Progenitor cell of endocrine pancreas (in vitro differentiated cells): ENCODE measurements at regions not wholly inside any gene's neighbourhood (a gene's known extent, or its start where the extent isn't known, plus 50 kb on each side); places are given as distances from the start of the nearest gene placed in this dataset.

Source experiments
- DNase-seq: peaks from one replicate; pipeline ENCODE4 v3.0.0; 2021; ENCODE audit warnings: low spot score; ENCODE audit not compliant: unreplicated experiment
- H3K27ac Mint-ChIP-seq: 2 replicates; pipeline ENCODE4 v1.8.0; 2021; ENCODE audit warnings: mild to moderate bottlenecking, moderate library complexity, mixed read lengths
- H3K27me3 Mint-ChIP-seq: 2 replicates; pipeline ENCODE4 v1.8.0; 2021; ENCODE audit warnings: mixed read lengths
- H3K36me3 Mint-ChIP-seq: 2 replicates; pipeline ENCODE4 v1.8.0; 2022; ENCODE audit warnings: mixed read lengths; ENCODE audit not compliant: insufficient read depth
- H3K4me1 Mint-ChIP-seq: 2 replicates; pipeline ENCODE4 v1.8.0; 2021; ENCODE audit warnings: low read depth, mixed read lengths
- H3K4me3 Mint-ChIP-seq: 2 replicates; pipeline ENCODE4 v1.8.0; 2021; ENCODE audit warnings: low read depth, mild to moderate bottlenecking, moderate library complexity, mixed read lengths
- H3K9me3 Mint-ChIP-seq: 2 replicates; pipeline ENCODE4 v1.8.0; 2021; ENCODE audit warnings: low read depth, mixed read lengths
- TF ChIP-seq, protein P1 (sequence below): fragments of 200-600 bp; sonication (generic); IDR thresholded peaks from one replicate; pipeline ENCODE4 v1.5.0; 2021; ENCODE audit warnings: antibody characterized with exemption, mild to moderate bottlenecking; ENCODE audit not compliant: unreplicated experiment

DNA sequence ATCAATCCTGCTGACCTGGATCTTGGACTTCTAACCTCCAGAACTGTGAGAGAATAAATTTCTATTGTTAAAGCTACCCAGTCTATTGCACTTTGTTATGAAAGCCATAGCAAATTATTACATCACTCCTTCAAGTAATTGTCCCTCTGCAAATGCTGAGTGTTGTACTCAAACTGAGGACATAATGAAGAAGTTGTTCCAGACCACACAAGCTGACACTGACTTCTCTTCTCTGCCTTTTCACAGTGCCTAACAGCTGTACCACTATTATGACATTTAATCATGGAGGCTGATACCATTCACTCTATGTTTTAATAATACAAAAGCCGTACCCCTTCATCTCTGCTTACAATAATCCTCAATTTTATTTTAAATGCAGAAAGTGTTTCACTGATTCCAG, 424.1 kb upstream of the PIK3C3 start:
- H3K4me1 Mint-ChIP-seq = peaks cover 2% of the 10 kb centered on the region
- TF ChIP-seq, protein P1, sequence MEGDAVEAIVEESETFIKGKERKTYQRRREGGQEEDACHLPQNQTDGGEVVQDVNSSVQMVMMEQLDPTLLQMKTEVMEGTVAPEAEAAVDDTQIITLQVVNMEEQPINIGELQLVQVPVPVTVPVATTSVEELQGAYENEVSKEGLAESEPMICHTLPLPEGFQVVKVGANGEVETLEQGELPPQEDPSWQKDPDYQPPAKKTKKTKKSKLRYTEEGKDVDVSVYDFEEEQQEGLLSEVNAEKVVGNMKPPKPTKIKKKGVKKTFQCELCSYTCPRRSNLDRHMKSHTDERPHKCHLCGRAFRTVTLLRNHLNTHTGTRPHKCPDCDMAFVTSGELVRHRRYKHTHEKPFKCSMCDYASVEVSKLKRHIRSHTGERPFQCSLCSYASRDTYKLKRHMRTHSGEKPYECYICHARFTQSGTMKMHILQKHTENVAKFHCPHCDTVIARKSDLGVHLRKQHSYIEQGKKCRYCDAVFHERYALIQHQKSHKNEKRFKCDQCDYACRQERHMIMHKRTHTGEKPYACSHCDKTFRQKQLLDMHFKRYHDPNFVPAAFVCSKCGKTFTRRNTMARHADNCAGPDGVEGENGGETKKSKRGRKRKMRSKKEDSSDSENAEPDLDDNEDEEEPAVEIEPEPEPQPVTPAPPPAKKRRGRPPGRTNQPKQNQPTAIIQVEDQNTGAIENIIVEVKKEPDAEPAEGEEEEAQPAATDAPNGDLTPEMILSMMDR = no peak
- H3K27me3 Mint-ChIP-seq = no peaks in the 10 kb centered on the region
- H3K27ac Mint-ChIP-seq = no peak overlapping the region
- peaks cover 10% of the 10 kb centered on the region for H3K36me3 Mint-ChIP-seq
- H3K4me3 Mint-ChIP-seq = no peak overlapping the region
- no peak for DNase-seq
- peaks cover 14% of the 10 kb centered on the region for H3K9me3 Mint-ChIP-seq

DNA sequence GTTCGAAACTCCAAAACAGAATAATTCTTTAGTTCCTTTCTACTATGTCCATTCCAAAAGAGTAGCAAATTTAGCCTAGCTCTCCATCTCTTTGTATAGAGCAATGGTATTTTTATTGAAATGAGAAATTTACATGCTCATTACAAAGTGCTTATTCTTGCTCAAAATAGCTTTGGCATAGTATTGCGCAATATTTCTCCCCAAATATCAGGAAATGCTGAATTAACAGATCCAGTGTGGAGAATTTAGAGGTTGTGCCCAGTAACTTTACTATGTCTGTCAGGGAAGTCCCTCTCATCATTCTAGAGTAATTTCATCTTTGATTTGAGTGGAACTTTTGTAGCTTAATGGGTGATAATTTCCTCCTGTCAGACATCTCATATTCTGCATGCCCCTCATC, 425.9 kb upstream of the PIK3C3 start:
- no peak for DNase-seq
- no peak overlapping the region for H3K27ac Mint-ChIP-seq
- TF ChIP-seq, protein P1 = no peak
- H3K36me3 Mint-ChIP-seq = peaks cover 2% of the 10 kb centered on the region
- no peak overlapping the region for H3K4me3 Mint-ChIP-seq
- H3K4me1 Mint-ChIP-seq = peaks cover 5% of the 10 kb centered on the region
- H3K9me3 Mint-ChIP-seq = peaks cover 6% of the 10 kb centered on the region
- H3K27me3 Mint-ChIP-seq = no peaks in the 10 kb centered on the region

DNA sequence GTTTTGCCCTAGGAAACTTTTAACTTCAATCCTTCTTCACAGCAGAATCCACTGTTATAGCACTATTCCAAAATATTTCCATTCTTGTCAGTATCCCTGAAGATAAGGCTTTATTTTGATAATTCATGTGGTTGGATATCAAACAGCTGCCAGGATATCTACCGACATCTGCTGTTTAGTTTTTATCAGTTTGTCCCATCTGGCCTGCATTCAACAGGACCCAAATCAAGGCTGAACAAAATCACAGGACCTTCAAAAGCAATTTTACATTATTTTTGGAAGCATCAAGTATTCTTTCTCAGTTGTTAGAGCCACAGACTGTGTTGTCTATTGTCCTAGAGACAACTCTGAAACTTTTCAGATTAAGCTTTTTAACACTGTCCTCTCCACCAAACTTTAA, 429.0 kb upstream of the PIK3C3 start:
- peaks cover 2% of the 10 kb centered on the region for H3K36me3 Mint-ChIP-seq
- DNase-seq = no peak
- no peaks in the 10 kb centered on the region for H3K27me3 Mint-ChIP-seq
- TF ChIP-seq, protein P1 = no peak
- H3K27ac Mint-ChIP-seq = no peak overlapping the region
- H3K9me3 Mint-ChIP-seq = peaks cover 6% of the 10 kb centered on the region
- peaks cover 5% of the 10 kb centered on the region for H3K4me1 Mint-ChIP-seq
- no peak overlapping the region for H3K4me3 Mint-ChIP-seq

DNA sequence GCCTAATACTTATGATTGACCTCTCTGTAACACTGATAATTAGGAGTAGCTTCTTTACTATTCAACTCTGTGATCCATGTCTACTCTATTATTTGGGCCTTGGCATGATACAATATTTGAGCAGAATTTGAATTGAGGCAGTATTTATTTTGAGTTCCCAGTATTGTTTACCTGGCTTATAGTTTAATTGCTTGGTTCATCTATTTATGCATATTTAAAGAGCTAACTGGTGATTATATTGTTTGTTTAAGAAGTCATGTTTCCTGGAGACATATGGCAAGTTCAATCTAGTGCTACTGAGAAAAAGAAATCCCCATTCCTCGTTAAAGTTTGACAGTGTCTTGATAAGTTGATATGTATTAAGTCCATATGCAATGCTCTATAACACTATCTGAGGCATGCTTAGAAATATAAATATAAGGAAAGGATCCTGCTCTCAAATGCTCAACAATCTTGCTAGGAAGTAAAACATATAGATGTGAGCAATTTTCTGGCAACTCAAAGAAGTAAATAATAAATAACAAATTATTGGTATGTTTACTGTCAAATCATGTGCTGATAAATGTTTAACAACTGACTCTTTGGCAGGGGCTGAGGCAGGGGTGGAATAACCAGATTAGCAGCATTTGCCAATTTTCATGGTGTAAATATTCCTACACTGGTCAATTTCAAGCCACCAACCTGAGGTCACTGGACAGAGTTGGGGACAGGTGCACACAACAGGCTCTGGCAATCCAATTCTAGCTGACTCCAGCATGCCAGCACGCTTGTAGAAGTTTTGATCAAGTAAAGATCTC, 430.2 kb upstream of the PIK3C3 start:
- TF ChIP-seq, protein P1 = no peak
- H3K4me1 Mint-ChIP-seq = peaks cover 5% of the 10 kb centered on the region
- DNase-seq = no peak
- H3K36me3 Mint-ChIP-seq = peaks cover 2% of the 10 kb centered on the region
- H3K27me3 Mint-ChIP-seq = no peaks in the 10 kb centered on the region
- H3K9me3 Mint-ChIP-seq = peaks cover 6% of the 10 kb centered on the region
- no peak overlapping the region for H3K4me3 Mint-ChIP-seq
- H3K27ac Mint-ChIP-seq = no peak overlapping the region

DNA sequence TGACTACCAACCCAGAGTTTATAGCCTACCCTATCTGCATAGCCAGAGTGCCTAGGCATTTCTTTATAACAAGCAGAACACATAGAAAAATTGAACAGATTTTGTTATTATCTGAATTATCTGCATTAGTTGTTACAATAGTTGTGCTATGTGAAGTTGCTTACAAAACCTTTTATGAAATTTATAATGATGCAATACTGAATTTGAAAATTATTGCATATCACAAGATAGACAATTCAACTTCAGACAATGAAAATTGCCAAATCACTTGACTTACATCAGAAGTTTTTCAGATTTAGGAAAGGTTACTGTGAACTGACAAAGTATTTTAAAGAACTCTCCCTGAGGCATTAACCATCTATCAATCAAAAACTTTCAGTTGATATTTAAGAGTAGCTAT, 437.9 kb upstream of the PIK3C3 start:
- Mint-ChIP-seq H3K9me3 (no peaks in the 10 kb centered on the region), H3K4me1 (no peaks in the 10 kb centered on the region), H3K36me3 (peaks cover 6% of the 10 kb centered on the region), H3K27me3 (no peaks in the 10 kb centered on the region), H3K4me3 (no peak overlapping the region), H3K27ac (no peak overlapping the region)
- TF ChIP-seq, protein P1 = no peak
- no peak for DNase-seq
